ENCODE measurements at regions not wholly inside any gene's neighbourhood (a gene's known extent, or its start where the extent isn't known, plus 50 kb on each side); places are given as distances from the start of the nearest gene placed in this dataset.

DNA sequence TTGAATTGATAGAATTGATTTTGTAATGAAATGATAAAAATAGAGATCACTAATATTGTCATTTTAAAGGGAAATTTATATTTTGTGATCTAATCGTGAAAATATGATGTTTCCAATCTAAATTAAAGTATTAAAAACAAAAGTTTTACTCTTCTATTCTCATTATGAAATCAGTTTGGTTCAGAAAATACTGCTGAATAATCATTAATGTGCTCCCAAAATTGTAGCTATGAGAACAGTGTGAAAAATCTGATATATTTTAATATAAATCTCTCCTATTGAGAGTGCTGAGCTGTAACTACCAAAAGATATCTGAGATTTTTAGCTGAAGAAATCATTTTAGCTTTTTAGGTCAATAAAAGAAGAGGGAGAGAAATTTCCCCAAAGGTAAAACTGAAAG, 287.5 kb upstream of the ANO3 start:
- TF ChIP-seq, protein P1, sequence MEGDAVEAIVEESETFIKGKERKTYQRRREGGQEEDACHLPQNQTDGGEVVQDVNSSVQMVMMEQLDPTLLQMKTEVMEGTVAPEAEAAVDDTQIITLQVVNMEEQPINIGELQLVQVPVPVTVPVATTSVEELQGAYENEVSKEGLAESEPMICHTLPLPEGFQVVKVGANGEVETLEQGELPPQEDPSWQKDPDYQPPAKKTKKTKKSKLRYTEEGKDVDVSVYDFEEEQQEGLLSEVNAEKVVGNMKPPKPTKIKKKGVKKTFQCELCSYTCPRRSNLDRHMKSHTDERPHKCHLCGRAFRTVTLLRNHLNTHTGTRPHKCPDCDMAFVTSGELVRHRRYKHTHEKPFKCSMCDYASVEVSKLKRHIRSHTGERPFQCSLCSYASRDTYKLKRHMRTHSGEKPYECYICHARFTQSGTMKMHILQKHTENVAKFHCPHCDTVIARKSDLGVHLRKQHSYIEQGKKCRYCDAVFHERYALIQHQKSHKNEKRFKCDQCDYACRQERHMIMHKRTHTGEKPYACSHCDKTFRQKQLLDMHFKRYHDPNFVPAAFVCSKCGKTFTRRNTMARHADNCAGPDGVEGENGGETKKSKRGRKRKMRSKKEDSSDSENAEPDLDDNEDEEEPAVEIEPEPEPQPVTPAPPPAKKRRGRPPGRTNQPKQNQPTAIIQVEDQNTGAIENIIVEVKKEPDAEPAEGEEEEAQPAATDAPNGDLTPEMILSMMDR (IDR thresholded peaks at IDR 0.05; ENCODE audit: low read depth, low read length, missing control alignments): no peak
- H3K27ac ChIP-seq: no peak overlapping the region
- H3K36me3 ChIP-seq (replicated peaks): no peaks in the 10 kb centered on the region
- no peak overlapping the region for H3K4me3 ChIP-seq (ENCODE audit: low read depth, low read length)
- no peaks in the 10 kb centered on the region for H3K27me3 ChIP-seq (replicated peaks)
- in situ Hi-C loops (cut with HindIII; ENCODE audit: low pct_ligation_motif_present, low sequenced_read_pairs): no loop called here
- DNase-seq: no peak

DNA sequence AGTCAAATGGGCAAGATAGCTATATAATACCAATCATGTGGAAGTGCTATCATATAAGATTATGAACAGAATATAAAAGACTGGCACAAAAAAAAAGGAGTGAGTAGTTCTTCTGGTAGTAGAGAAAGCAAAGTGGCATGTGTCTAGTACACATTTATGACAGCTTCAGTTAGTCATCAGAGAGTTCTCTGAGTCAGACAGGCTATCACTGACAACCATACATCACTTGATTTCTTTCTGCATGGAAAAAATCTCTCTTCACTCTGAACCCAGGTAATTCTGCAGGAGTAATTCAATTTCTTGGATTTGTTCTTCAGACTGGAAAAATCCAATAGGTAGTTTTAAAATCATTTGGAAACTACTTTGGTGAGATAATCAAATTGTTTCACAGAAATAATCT, 286.8 kb upstream of the ANO3 start:
- in situ Hi-C loops (cut with HindIII; ENCODE audit: low pct_ligation_motif_present, low sequenced_read_pairs): no loop called here
- no peaks in the 10 kb centered on the region for H3K36me3 ChIP-seq (replicated peaks)
- H3K4me3 ChIP-seq (ENCODE audit: low read depth, low read length): no peak overlapping the region
- TF ChIP-seq, protein P1 (IDR thresholded peaks at IDR 0.05; ENCODE audit: low read depth, low read length, missing control alignments): no peak
- H3K27me3 ChIP-seq (replicated peaks): no peaks in the 10 kb centered on the region
- no peak overlapping the region for H3K27ac ChIP-seq
- DNase-seq: no peak

DNA sequence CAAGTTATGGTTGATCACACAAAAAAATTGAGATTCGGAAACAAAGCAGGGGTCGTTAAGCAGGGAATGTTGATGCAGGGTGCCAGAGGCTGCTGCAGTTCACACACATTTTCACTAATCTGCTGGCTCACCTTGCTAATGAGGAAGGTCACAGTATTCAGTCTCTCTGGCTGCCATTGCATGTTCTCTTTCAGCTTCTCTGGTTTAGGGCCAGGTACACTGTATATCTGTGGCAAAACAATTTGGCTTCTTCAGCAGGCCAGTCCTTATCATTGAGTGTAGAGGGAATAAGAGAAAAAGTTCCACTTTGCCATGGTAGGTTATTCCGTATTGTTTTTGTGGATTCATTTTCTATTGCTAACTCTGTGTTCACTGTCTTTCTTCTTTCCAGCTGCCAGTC, 283.7 kb upstream of the ANO3 start:
- Histone ChIP-seq H3K27me3 (replicated peaks) (no peaks in the 10 kb centered on the region), H3K27ac (no peak overlapping the region), H3K36me3 (replicated peaks) (no peaks in the 10 kb centered on the region), H3K4me3 (ENCODE audit: low read depth, low read length) (no peak overlapping the region)
- in situ Hi-C loops (cut with HindIII; ENCODE audit: low pct_ligation_motif_present, low sequenced_read_pairs): no loop called here
- DNase-seq: no peak
- TF ChIP-seq, protein P1 (IDR thresholded peaks at IDR 0.05; ENCODE audit: low read depth, low read length, missing control alignments): no peak

DNA sequence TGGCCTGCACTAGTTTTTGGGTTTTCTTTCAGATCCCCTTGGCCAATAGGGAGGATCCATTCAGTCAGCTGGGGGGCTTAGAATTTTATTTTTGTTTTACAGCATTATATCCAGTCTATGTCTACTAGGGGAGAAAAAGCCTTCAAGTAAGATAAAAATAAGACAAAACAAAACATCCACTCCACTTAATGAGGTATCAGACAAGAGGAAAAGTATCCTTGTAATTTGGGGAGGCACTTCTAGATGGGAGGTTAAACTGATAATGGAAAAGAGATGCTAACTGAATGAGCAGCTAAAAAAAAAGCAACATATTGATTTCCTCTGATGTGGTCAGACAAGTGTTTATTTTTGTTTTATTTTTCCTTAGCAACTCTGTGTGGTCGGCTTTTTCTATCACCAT, 278.0 kb upstream of the ANO3 start:
- no peak for DNase-seq
- no peak overlapping the region for H3K4me3 ChIP-seq (ENCODE audit: low read depth, low read length)
- H3K36me3 ChIP-seq (replicated peaks): no peaks in the 10 kb centered on the region
- no peak overlapping the region for H3K27ac ChIP-seq
- H3K27me3 ChIP-seq (replicated peaks): no peaks in the 10 kb centered on the region
- TF ChIP-seq, protein P1 (IDR thresholded peaks at IDR 0.05; ENCODE audit: low read depth, low read length, missing control alignments): no peak
- in situ Hi-C loops (cut with HindIII; ENCODE audit: low pct_ligation_motif_present, low sequenced_read_pairs): no loop called here

DNA sequence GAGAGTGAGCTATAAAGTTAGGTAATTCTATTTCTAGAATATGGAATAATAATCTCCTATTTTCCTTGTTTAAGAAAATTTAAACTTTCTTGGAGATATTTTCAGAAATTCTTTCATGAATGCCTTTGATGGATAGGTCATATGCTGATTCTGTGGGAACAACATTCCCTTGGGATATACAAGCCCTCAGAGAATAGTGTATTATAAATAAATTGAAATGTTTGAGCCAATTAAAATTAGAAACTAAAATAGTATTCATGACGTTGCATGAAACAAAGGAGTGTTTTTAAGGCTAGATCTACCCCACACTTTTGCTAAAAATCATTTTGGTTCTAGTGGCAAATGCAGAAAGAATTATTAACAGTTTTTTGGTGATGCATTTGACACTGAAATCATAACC, 269.3 kb upstream of the ANO3 start:
- H3K4me3 ChIP-seq (ENCODE audit: low read depth, low read length): no peak overlapping the region
- TF ChIP-seq, protein P1 (IDR thresholded peaks at IDR 0.05; ENCODE audit: low read depth, low read length, missing control alignments): no peak
- DNase-seq: no peak
- no peaks in the 10 kb centered on the region for H3K36me3 ChIP-seq (replicated peaks)
- in situ Hi-C loops (cut with HindIII; ENCODE audit: low pct_ligation_motif_present, low sequenced_read_pairs): no loop called here
- no peaks in the 10 kb centered on the region for H3K27me3 ChIP-seq (replicated peaks)
- no peak overlapping the region for H3K27ac ChIP-seq

DNA sequence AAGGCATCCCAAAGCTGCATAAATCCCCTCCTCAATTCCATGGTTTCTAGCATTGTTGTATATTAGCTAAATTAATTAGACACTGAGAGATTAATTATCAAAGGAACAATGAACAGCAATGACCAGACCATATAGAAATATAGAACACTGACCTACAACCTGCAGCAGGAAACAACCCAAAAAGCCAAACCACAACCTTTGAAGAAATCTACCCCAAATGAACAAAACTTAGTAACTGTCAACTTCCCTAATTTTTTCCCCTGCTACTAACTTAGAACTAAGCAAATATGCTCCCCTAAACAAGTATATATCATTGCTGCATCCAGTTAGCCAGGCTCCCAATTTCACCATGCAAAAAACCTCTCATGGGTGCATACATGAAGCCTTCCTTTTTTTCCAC, 268.0 kb upstream of the ANO3 start:
- TF ChIP-seq, protein P1 (IDR thresholded peaks at IDR 0.05; ENCODE audit: low read depth, low read length, missing control alignments): no peak
- no peak overlapping the region for H3K4me3 ChIP-seq (ENCODE audit: low read depth, low read length)
- DNase-seq: no peak
- H3K36me3 ChIP-seq (replicated peaks): no peaks in the 10 kb centered on the region
- in situ Hi-C loops (cut with HindIII; ENCODE audit: low pct_ligation_motif_present, low sequenced_read_pairs): no loop called here
- H3K27me3 ChIP-seq (replicated peaks): no peaks in the 10 kb centered on the region
- H3K27ac ChIP-seq: no peak overlapping the region

All from brain microvascular endothelial cell (primary cell).